T-cell (primary cell): ENCODE measurements at regions not wholly inside any gene's neighbourhood (a gene's known extent, or its start where the extent isn't known, plus 50 kb on each side); places are given as distances from the start of the nearest gene placed in this dataset.
"Not testable (repeated sequence)": the region's sequence is repeated elsewhere in the genome, so short reads cannot be mapped to it uniquely, and the experiment has no call there.

Experiments
- ATAC-seq, 4 experiments: fragments of 200-7000 bp in 3 of 4; fragments of 150-1000 bp in 1 of 4; cut with Tn5 transposase; replicated peaks in 1 of 4; 1 replicate in 3 of 4; 2 replicates in 1 of 4; pipeline ENCODE4 v1.10.0; 2021; ENCODE audit warnings: moderate library complexity in 3 of 4, mild to moderate bottlenecking in 2 of 4, moderate number of reproducible peaks in 1 of 4
- CTCF ChIA-PET, 2 donors: fragments of 300-600 bp; sonication (Branson Sonifier 250); formaldehyde crosslinking; loops; one replicate each; lab custom pipeline; 2022; ENCODE audit warnings: antibody characterized with exemption in 2 of 2; lab: Charles Lee
- POLR2A ChIA-PET, 2 donors: fragments of 300-600 bp; sonication (Branson Sonifier 250); formaldehyde crosslinking; loops; one replicate each; lab custom pipeline; 2022; ENCODE audit warnings: antibody characterized with exemption in 2 of 2; lab: Charles Lee
- DNase-seq, 35 experiments: peaks; one replicate each; pipeline versions ENCODE4 v3.0.0 to v3.0.0-alpha.2; 2013 to 2023
- H3K27ac ChIP-seq: one replicate; pipeline ENCODE4 v1.5.1; 2013; ENCODE audit warnings: low read length
- H3K27me3 ChIP-seq, 2 experiments: replicated peaks in 1 of 2; 1 replicate in 1 of 2; 2 replicates in 1 of 2; pipeline versions ENCODE4 v1.6.1 to v1.7.0; 2013; ENCODE audit warnings: low read length in 1 of 2, mixed read lengths in 1 of 2; ENCODE audit not compliant: control insufficient read depth in 2 of 2, insufficient read depth in 2 of 2; ENCODE audit errors: extremely low read depth in 1 of 2
- H3K36me3 ChIP-seq, 2 donors: 1 replicate in 1 of 2; 2 replicates in 1 of 2; pipeline versions ENCODE4 v1.6.1 to v1.7.0; 2013; ENCODE audit warnings: low read length in 1 of 2; ENCODE audit not compliant: control insufficient read depth in 2 of 2, insufficient read depth in 1 of 2; ENCODE audit errors: extremely low read depth in 1 of 2
- H3K4me1 ChIP-seq, 2 experiments: 1 replicate in 1 of 2; 2 replicates in 1 of 2; pipeline versions ENCODE4 v1.6.1 to v1.7.0; 2013; ENCODE audit warnings: low read length in 2 of 2, mixed read lengths in 1 of 2; ENCODE audit not compliant: insufficient read depth in 2 of 2, control insufficient read depth in 1 of 2; ENCODE audit errors: extremely low read depth in 1 of 2
- H3K4me3 ChIP-seq, 2 donors: 1 replicate in 1 of 2; 2 replicates in 1 of 2; pipeline versions ENCODE4 v1.5.1 to v1.7.0; 2013; ENCODE audit warnings: mild to moderate bottlenecking in 2 of 2, low read length in 1 of 2, moderate library complexity in 1 of 2; ENCODE audit not compliant: control insufficient read depth in 1 of 2; ENCODE audit errors: extremely low read depth in 1 of 2
- H3K9me3 ChIP-seq: 2 replicates; pipeline ENCODE4 v1.7.0; 2013
- H3K27ac Mint-ChIP-seq, 2 donors: one replicate each; pipeline ENCODE4 v1.8.0; 2020 to 2021; ENCODE audit warnings: mild to moderate bottlenecking in 2 of 2, mixed read lengths in 2 of 2
- H3K27me3 Mint-ChIP-seq, 2 donors: one replicate each; pipeline ENCODE4 v1.8.0; 2021 to 2022; ENCODE audit warnings: mixed read lengths in 2 of 2
- H3K36me3 Mint-ChIP-seq: one replicate; pipeline ENCODE4 v1.8.0; 2021; ENCODE audit warnings: mixed read lengths
- H3K4me1 Mint-ChIP-seq, 3 donors: one replicate each; pipeline ENCODE4 v1.8.0; 2020 to 2022; ENCODE audit warnings: mixed read lengths in 3 of 3, mild to moderate bottlenecking in 1 of 3
- H3K4me3 Mint-ChIP-seq, 3 donors: one replicate each; pipeline ENCODE4 v1.8.0; 2020 to 2022; ENCODE audit warnings: mild to moderate bottlenecking in 3 of 3, mixed read lengths in 3 of 3, moderate library complexity in 3 of 3
- H3K9me3 Mint-ChIP-seq, 3 donors: one replicate each; pipeline ENCODE4 v1.8.0; 2020 to 2022; ENCODE audit warnings: mixed read lengths in 3 of 3
- WGBS: methylation state at CpG from one replicate; pipeline ENCODE4 v1.1.5; 2013; ENCODE audit warnings: missing lambda C conversion rate; ENCODE audit not compliant: insufficient coverage; 5-methylcytosine and 5-hydroxymethylcytosine counted together

GRCh38 chr6:130644175-130644574, 183.0 kb upstream of the SMLR1 start:
- no peak overlapping the region for H3K27ac Mint-ChIP-seq
- no peaks in the 10 kb centered on the region for H3K27me3 Mint-ChIP-seq
- H3K4me1 Mint-ChIP-seq = peaks cover 3 to 11% (median 4%) of the 10 kb centered on the region in 3 donors
- Histone ChIP-seq H3K9me3 (peaks cover 4% of the 10 kb centered on the region), H3K27ac (no peak overlapping the region), H3K4me1 (peaks cover 0 to 5% of the 10 kb centered on the region in 2 experiments), H3K27me3 (no peaks in the 10 kb centered on the region), H3K36me3 (no peaks in the 10 kb centered on the region), H3K4me3 (no peak overlapping the region)
- DNase-seq = no peak
- POLR2A ChIA-PET = no interaction called here
- H3K9me3 Mint-ChIP-seq = peaks cover 6 to 24% (median 12%) of the 10 kb centered on the region in 3 donors
- 100% methylated on average over 1 of the region's 2 CpGs for WGBS
- H3K36me3 Mint-ChIP-seq = no peaks in the 10 kb centered on the region
- H3K4me3 Mint-ChIP-seq = no peak overlapping the region
- CTCF ChIA-PET = no interaction called here
- ATAC-seq = no peak

- H3K36me3 ChIP-seq, ATAC-seq, H3K27me3 Mint-ChIP-seq, H3K4me3 ChIP-seq, H3K27ac ChIP-seq, H3K4me1 ChIP-seq, H3K4me3 Mint-ChIP-seq, DNase-seq, H3K27ac Mint-ChIP-seq, POLR2A ChIA-PET, CTCF ChIA-PET, H3K27me3 ChIP-seq, H3K9me3 ChIP-seq, H3K36me3 Mint-ChIP-seq: not testable (repeated sequence)
- H3K4me1 Mint-ChIP-seq = peaks cover 3 to 11% (median 4%) of the 10 kb centered on the region in 3 donors
- H3K9me3 Mint-ChIP-seq = peaks cover 6 to 24% (median 12%) of the 10 kb centered on the region in 3 donors
- no CpG with 5 or more reads among the region's 3 CpGs for WGBS
These were observed 182.4 kb upstream of the SMLR1 start for GRCh38 chr6:130644769-130645168.

- H3K27ac Mint-ChIP-seq = no peak overlapping the region
These were observed 180.0 kb upstream of the SMLR1 start for GRCh38 chr6:130647246-130647645.

GRCh38 chr6:130655586-130655985, 171.6 kb upstream of the SMLR1 start:
- Histone ChIP-seq H3K4me3 (no peak overlapping the region), H3K27me3 (no peaks in the 10 kb centered on the region), H3K36me3 (no peaks in the 10 kb centered on the region), H3K9me3 (no peaks in the 10 kb centered on the region), H3K4me1 (no peaks in the 10 kb centered on the region), H3K27ac (no peak overlapping the region)
- no peak for DNase-seq
- no peak for ATAC-seq
- H3K27me3 Mint-ChIP-seq = peaks cover 0 to 3% of the 10 kb centered on the region in 2 donors
- H3K4me3 Mint-ChIP-seq = no peak overlapping the region
- H3K9me3 Mint-ChIP-seq = peaks cover 0 to 7% (median 0%) of the 10 kb centered on the region in 3 donors
- POLR2A ChIA-PET = no interaction called here
- no CpG with 5 or more reads among the region's 1 CpG for WGBS
- H3K27ac Mint-ChIP-seq = no peak overlapping the region
- CTCF ChIA-PET = no interaction called here
- H3K36me3 Mint-ChIP-seq = no peaks in the 10 kb centered on the region
- H3K4me1 Mint-ChIP-seq = no peaks in the 10 kb centered on the region

More at GRCh38 chr6:130647246-130647645, 180.0 kb upstream of the SMLR1 start:
- ATAC-seq = no peak
- H3K4me1 ChIP-seq = no peaks in the 10 kb centered on the region
- no peak for DNase-seq
- H3K36me3 ChIP-seq = no peaks in the 10 kb centered on the region
- H3K4me3 ChIP-seq = no peak overlapping the region
- H3K9me3 ChIP-seq = peaks cover 4% of the 10 kb centered on the region
- POLR2A ChIA-PET = no interaction called here
- peaks cover 9 to 24% (median 12%) of the 10 kb centered on the region in 3 donors for H3K9me3 Mint-ChIP-seq
- no peak overlapping the region for H3K27ac ChIP-seq
- no peaks in the 10 kb centered on the region for H3K36me3 Mint-ChIP-seq
- H3K4me3 Mint-ChIP-seq = no peak overlapping the region
- H3K27me3 Mint-ChIP-seq = no peaks in the 10 kb centered on the region
- CTCF ChIA-PET = interaction anchor here in 1 of 2 donors (0.9 kb wide), 1 partner anchor 52 kb away, joined by 3 read pairs; no protein-coding TSS in a partner anchor
- peaks cover 0 to 6% (median 0%) of the 10 kb centered on the region in 3 donors for H3K4me1 Mint-ChIP-seq
- no peaks in the 10 kb centered on the region for H3K27me3 ChIP-seq

- DNase-seq (no peak), ATAC-seq (no peak)
- no peaks in the 10 kb centered on the region for H3K27me3 ChIP-seq
- no peaks in the 10 kb centered on the region for H3K4me1 ChIP-seq
- Mint-ChIP-seq H3K27me3 (no peaks in the 10 kb centered on the region), H3K4me3 (no peak overlapping the region), H3K9me3 (no peaks in the 10 kb centered on the region), H3K36me3 (no peaks in the 10 kb centered on the region), H3K27ac (no peak overlapping the region), H3K4me1 (no peaks in the 10 kb centered on the region)
- POLR2A ChIA-PET = no interaction called here
- CTCF ChIA-PET = interaction anchor here in 1 of 2 donors (1.3 kb wide), 1 partner anchor 14 kb away, joined by 4 read pairs; no protein-coding TSS in a partner anchor
- no peak overlapping the region for H3K27ac ChIP-seq
- H3K4me3 ChIP-seq = no peak overlapping the region
- no peaks in the 10 kb centered on the region for H3K36me3 ChIP-seq
- no peaks in the 10 kb centered on the region for H3K9me3 ChIP-seq
- 96% methylated on average over 2 of the region's 4 CpGs for WGBS
These were observed 166.1 kb upstream of the SMLR1 start for GRCh38 chr6:130661077-130661476.

- no peaks in the 10 kb centered on the region for H3K4me1 ChIP-seq
- ChIA-PET POLR2A (interaction anchor here in 1 of 2 donors (0.6 kb wide), 1 partner anchor 617 kb away, joined by 4 read pairs; no protein-coding TSS in a partner anchor), CTCF (interaction anchor here in 1 of 2 donors (0.5 kb wide), 1 partner anchor 315 kb away, joined by 4 read pairs; no protein-coding TSS in a partner anchor)
- no peaks in the 10 kb centered on the region for H3K9me3 ChIP-seq
- H3K27ac ChIP-seq = no peak overlapping the region
- H3K4me3 ChIP-seq = no peak overlapping the region
- WGBS = 100% methylated on average over 2 of the region's 2 CpGs
- Mint-ChIP-seq H3K27ac (no peak overlapping the region), H3K36me3 (no peaks in the 10 kb centered on the region), H3K9me3 (no peaks in the 10 kb centered on the region), H3K4me1 (no peaks in the 10 kb centered on the region), H3K27me3 (no peaks in the 10 kb centered on the region), H3K4me3 (no peak overlapping the region)
- DNase-seq = no peak
- ATAC-seq = no peak
- H3K36me3 ChIP-seq = no peaks in the 10 kb centered on the region
- H3K27me3 ChIP-seq = no peaks in the 10 kb centered on the region
These were observed 160.4 kb upstream of the SMLR1 start for GRCh38 chr6:130666786-130667185.

GRCh38 chr6:130670142-130670541, 157.1 kb upstream of the SMLR1 start:
- ATAC-seq (no peak), DNase-seq (no peak)
- Histone ChIP-seq H3K36me3 (no peaks in the 10 kb centered on the region), H3K4me1 (no peaks in the 10 kb centered on the region), H3K27ac (no peak overlapping the region), H3K9me3 (no peaks in the 10 kb centered on the region), H3K27me3 (no peaks in the 10 kb centered on the region), H3K4me3 (no peak overlapping the region)
- ChIA-PET POLR2A (no interaction called here), CTCF (no interaction called here)
- no peaks in the 10 kb centered on the region for H3K36me3 Mint-ChIP-seq
- no peak overlapping the region for H3K27ac Mint-ChIP-seq
- peaks cover 0 to 4% (median 0%) of the 10 kb centered on the region in 3 donors for H3K9me3 Mint-ChIP-seq
- no peak overlapping the region for H3K4me3 Mint-ChIP-seq
- WGBS = 94% methylated on average over 4 of the region's 6 CpGs
- H3K4me1 Mint-ChIP-seq = peaks cover 0 to 2% (median 2%) of the 10 kb centered on the region in 3 donors
- no peaks in the 10 kb centered on the region for H3K27me3 Mint-ChIP-seq
